Esophagus muscularis mucosa (tissue), 4 donors: ENCODE measurements at regions not wholly inside any gene's neighbourhood (a gene's known extent, or its start where the extent isn't known, plus 50 kb on each side); places are given as distances from the start of the nearest gene placed in this dataset.

Source experiments
- CTCF ChIP-seq, 3 experiments: fragments of 200-600 bp in 2 of 3; fragments of 450-650 bp in 1 of 3; sonication (generic) in 2 of 3; IDR thresholded peaks; one replicate each; pipeline ENCODE4 v1.5.1; 2017 to 2019; ENCODE audit warnings: antibody characterized with exemption in 3 of 3, mild to moderate bottlenecking in 2 of 3, moderate library complexity in 1 of 3
- EP300 ChIP-seq: sonication (generic); formaldehyde crosslinking; IDR thresholded peaks from one replicate; pipeline ENCODE4 v1.6.1; 2017; ENCODE audit warnings: antibody characterized with exemption
- POLR2A ChIP-seq: fragments of 450-650 bp; IDR thresholded peaks from one replicate; pipeline ENCODE4 v1.6.1; 2017; ENCODE audit warnings: antibody characterized with exemption, moderate library complexity, mild to moderate bottlenecking, low read depth
- POLR2AphosphoS5 ChIP-seq, 2 donors: sonication (generic); formaldehyde crosslinking; IDR thresholded peaks; one replicate each; pipeline ENCODE4 v1.6.1; 2017; ENCODE audit warnings: antibody characterized with exemption in 2 of 2

- no peak for TF ChIP-seq POLR2A
- TF ChIP-seq CTCF (IDR thresholded peaks at IDR 0.05), result no peak
- TF ChIP-seq EP300, result no peak
- no peak for TF ChIP-seq POLR2AphosphoS5 (IDR thresholded peaks at IDR 0.05)
These were observed 85.6 kb upstream of the DNAJC19 start for GRCh38 chr3:181075098-181075497.
